Fibroblast of peridontal ligament (primary cell): ENCODE measurements at regions not wholly inside any gene's neighbourhood (a gene's known extent, or its start where the extent isn't known, plus 50 kb on each side); places are given as distances from the start of the nearest gene placed in this dataset.
A peak's percentile ranks its signal among the peaks of the same experiment; 100 is the strongest.

Experiments
- DNase-seq: peaks from one replicate; pipeline ENCODE4 v3.0.0-alpha.2; 2010; ENCODE audit errors: extremely low read depth

DNA sequence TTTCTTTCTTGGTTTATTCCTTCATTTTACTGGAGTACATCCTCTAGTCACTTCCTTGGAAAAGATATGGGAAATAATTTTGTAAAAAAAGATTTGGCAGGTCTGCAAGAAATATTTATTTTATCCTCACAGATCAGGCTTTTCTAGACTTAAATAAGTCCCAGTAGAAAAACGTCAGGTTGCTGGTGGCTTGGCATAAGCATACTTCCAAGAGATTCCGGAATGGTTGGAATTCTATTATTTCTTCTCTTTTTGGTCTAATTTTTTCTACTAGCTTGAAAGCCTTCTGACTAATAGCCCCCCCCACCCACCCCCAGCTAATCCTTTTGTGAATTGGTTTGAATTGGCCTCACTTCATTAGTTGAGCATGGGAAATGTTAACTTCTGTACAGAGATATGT, 147.6 kb downstream of the ZIC5 start:
- DNase-seq = no peak

DNA sequence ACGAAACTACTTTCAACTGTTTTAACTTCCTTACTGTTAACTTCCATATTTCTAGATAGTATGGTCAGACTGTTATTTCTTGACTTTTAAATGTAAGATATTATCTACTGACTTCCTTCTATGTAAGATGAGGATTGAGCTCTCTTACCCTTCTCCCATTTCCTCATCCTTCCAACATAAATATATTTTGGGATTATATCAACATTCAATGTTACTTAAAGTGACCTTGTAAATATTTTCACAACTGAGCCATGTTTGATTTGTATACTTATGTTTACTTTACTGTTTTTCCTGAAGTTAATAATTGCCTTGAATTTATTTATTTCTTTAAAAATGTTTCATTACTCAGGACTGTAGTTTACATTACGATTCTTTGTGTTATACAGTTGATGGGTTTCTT, 148.7 kb downstream of the ZIC5 start:
- DNase-seq = no peak

DNA sequence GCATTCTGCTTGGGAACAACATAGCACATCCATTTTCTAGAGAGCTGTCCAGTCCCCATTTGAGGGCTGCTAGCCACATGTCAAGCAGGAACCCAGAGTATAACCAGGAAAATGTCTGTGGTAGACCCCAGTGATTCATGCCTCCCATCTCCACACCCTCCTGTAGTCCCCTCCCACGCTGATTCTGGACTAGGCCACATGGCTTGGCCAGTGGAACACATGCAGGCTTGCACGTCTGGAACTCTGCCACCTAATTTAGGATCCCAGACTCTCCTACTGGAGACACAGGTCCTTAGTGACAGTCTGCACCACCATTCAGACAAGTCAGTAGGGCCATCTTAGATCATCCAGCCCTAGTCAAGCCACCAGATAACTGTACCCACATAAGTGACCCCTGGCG, 149.8 kb downstream of the ZIC5 start:
- DNase-seq = no peak

DNA sequence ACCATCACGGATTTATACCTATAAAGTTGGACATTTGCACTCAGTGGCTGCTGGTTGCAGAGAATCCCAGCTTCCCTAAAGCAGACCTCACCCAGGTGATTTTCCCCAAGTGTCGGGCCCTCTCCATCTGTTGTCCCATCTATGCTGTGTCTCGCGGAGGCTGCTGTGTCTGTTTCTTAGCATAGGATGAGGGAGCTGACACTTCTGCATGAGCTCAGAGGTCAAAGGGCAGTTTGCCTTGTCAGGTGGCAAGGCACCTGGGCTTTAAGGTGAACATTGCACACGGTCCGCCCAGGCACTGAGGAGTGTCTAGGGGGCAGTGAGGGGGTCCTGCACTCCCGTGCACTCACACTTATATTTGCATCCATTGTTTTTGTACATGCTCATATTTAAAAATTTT, 151.6 kb downstream of the ZIC5 start:
- no peak for DNase-seq

DNA sequence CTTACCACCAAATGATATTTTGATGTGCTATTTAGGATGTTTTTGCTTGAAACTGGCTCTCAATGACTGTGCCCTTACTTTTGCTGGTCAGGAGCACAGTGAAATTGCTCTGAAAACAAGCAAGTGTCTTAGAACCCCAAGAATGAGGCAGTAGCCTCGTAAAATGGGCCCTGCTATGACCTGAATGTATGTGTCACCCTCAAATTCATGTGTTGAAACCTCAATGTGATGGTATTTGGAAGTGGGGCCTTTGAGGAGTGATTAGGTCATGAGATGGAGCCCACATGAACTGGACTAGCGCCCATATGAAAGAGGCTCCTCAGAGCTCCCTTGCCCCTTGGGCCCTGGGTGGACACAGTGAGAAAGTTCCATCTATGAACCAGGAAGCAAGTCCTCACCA, 155.2 kb downstream of the ZIC5 start:
- DNase-seq = no peak

DNA sequence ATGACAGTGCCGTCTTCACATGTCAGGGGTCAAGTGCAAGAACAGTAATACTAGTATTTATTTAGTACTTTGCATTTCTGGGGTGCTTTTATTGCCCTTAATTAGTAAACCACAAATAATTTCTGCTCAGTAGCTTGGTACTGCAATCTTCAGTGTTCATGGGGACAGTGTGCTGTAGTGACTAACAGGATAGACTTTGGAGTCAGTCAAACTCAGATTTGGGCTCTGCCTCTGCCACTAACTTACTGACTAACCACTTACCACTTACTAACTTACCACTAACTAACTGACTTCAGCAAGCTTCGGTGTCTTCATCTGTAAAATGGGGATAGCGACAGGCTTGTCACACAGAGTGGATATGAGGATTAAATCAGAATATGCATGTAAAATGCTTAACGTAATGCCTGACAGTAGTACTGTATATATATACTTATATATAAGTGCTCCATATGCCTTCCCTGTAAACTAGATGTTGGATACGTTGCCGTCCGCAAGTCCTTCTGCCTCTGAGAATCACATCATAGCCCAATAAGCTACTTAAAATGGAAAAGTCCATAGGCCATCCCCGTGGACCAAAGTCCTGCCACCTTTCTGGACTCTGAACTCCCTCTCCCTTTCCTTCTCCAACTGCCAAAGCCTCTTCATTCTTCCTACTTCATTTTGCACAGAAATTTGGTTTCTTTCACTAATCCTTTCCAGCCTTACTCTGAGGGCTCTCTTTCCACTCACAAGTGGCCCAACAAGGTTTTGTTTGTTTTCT, 158.1 kb downstream of the ZIC5 start:
- DNase-seq = no peak

DNA sequence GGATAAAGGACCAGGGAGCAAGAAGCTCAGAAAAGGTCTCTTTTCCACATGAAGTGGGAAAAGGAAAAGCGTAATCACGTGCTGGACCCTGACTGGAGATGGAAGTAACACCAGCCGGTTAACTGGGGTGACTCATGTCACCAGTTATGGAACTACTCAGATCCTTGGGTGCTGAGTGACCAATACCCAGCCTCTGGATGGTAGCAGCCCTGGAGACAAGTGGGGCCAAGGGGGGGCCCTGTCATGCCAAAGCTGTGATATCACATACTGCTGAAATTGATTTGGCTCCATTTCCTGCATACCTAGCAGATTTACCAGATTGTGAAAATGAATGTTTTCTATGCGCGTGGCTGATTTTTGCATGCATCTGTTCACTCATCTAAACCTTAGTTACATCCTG, 158.9 kb downstream of the ZIC5 start:
- DNase-seq = peak; percentile 27

DNA sequence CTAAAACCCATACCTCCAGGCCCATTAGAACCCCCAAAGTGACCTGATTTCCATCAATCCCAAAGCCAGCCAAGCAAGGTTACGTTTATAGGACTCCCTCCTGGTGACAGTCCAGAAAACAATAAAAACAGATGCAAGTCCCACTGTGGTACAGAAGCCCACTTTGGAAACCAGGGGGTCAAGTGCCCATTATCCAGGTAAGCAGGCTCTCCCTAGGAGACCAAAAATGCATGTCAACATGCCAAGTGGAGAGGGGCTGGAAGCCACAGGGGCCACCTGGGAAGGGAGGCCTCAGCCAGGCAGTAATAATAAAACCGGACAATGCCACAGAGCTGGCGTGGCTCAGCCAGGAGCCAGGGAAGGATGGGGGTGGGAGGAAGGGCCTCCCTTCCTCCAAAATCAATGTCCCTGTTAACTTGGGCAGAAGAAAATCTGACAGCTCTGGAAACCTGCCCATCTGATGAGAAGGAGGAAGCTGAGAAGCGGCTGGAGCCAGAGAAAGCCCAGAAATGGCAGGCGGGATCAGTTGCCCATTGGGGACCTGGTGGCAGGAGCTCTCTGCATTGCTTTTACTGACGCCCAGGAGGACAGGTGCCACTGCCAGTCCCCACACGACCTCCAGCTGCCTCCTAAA, 160.4 kb downstream of the ZIC5 start:
- no peak for DNase-seq

DNA sequence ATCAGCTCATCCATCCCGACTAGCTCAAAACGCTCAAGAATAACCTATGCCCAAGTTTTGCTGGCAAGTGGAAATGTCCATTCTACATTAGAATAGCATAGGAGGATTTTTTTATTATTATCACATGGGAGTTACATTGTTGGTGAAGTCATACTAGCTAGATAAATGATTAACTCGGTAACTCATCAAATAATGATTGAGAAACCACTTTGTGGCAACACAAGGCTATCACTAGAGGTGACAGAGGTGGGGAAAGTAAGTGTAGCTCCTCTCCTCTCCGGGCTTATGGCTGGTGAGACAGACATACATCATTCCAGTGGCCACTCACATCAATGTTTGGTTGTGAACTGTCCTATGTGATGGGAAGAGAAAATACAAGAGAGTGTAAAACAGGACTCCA, 161.6 kb downstream of the ZIC5 start:
- DNase-seq = no peak

DNA sequence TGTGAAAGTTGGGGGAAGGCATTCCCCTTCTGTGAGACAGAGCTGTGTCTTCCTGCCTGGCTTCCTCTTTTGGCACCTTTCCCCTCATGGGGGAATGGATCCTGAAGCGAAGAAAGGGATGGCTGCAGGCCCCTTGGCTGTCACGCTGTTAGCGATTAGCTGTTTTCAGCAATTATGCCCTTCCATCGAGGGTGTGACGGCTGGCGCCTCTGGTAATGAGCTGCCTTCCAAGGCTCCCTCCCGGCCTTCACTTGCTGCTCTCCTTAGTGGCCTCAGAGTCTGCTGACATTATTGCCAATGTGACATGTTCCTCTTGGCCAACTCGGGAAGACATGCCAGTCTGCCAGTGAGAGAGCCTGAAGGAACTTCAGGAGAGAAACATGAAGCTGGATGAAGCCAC, 162.1 kb downstream of the ZIC5 start:
- no peak for DNase-seq

DNA sequence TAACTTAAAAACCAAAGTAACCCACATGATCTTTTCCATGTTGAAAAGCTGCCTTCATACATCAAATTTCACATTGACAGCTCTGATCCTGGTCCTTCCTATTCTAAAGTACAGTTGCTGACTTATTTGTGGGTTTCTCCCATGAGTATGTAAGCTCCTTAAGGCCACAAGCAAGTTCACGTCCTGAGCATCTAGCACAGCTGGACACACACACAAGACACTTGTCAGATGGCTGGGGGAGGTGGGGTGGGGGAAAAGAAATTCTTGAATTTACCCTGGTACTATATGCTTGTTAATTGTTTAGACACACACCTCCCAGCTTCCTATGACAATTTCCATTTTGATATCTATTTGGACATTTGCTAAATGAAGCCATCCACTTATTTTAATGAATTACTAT, 162.8 kb downstream of the ZIC5 start:
- DNase-seq = no peak

DNA sequence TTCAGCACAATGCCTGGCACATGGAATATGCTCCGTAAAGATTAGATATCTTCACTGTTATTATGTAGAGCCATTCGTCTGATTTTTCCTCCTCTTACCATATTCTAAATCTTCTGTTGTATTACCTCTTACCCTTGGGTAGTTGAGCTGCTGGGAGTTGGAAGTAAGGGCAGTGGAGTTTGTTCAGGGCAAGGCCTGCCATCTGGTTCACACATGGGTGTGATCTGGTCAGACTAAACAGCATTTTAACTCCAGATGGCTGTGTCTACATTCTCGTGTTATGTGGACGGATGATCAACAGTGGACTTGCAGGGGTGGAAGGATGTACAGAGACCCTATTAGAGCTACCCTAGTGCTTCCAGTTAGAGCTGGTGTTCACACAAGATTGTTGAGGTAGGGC, 164.9 kb downstream of the ZIC5 start:
- DNase-seq = no peak

DNA sequence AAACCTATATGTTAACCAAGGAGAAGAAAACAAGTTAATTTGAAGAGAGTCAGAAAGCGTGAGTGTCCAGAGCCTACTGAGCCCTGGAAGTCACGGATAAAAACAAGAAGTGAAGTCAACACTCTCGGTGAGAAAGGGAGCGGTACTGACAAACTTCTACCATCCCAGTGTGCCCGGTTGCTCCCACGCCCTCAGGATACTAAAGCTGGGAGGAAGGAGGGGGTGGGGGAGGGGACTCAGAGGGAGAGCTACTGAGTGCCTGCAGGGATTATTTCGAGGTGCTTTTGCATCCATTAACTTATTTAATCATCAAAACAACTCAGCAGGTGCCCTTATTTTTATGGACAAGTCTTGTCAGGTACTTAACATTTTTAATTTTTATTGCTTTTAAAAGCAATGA, 166.2 kb downstream of the ZIC5 start:
- no peak for DNase-seq

DNA sequence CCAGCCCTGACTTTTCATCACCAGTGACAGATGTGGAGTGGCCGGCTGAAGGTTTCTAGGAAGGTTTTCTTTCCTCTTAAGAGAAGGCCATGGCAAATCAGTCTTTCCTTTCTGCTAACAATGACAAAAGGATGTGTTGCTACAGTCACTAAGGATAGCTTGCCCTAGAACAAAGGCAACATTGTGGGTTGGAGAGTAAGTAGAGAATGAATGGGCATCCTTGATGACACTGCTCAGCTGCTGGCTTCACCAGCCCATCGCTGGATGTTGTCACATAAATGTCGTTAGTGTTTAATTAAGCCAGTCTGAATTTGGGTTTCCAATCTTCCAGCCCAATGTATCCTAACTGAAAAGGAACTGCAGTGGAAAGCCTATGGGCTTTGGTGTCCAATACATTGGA, 168.4 kb downstream of the ZIC5 start:
- no peak for DNase-seq

DNA sequence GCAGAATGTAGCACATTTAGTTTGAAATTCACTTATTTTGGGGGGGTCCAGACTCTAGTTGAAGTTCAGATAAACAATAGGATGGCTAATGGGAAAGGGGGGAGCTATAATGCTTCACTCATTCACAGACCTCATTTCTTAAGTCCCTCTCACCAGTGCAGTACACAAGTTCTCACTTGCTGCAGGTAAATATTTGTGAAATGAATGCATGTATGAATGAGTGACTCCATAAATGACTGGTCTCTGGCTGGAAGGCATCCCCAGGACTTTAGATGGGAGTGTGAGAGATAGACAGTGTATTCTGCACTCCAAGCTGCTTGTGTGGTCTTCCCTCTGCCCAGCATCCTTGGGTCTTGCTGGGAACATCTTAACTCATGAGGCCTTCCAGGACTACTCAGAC, 169.2 kb downstream of the ZIC5 start:
- DNase-seq = no peak

DNA sequence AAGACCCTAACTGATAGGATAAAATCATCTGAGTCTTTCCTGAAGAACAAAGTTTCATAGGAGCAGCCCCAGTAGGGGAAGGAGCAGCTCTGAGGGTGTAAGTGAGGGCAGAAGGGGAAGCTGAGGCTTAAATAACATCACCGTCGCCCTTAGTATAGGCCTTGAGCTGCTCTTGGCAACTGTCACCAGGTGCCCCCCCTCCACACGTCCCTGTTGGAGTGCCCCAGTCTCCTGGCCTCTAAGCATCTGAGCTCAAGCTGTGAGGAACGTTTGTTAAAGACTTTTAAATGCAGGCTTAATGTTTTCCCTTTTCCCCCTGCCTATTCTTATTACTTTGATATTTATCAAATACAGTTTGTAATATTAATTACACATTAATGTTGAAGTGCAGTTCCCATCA, 170.6 kb downstream of the ZIC5 start:
- no peak for DNase-seq

DNA sequence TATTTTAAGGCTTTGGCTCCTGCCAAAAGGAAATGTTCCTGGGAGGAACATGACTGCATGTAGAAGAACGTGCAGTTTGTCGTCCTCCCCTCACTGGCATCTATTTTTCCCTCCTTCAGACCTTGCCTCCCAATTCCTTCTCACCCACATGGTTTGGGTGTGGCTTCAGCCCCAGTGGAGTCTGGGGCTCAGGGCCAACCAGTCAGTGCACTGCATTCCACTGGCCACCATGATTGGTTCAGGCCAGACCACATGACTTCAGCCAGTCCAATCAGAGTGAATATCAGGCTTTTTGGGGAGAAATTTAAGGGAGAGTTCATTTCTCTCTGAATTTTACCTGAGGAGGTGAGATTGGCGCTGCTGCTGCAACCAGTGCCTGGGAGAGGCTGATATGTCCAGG, 171.6 kb downstream of the ZIC5 start:
- DNase-seq = no peak

DNA sequence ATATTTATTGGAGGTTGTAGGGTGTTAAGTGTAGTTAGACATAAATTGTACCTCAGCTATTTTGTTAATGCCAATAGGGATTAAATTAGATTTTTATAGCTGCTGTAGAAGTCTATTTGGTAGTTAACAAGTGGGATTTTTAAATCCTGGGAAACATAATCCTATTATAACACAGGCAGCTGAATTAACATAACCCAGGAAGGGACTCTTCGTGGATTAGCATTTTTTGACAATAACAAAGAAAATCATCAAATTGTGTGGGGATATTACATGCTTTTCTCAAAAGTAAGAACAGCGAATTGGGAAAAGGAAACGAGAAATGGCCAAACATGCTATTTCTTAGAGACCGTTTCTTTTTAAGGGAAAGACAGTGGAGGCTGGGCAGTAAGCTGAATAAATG, 172.8 kb downstream of the ZIC5 start:
- no peak for DNase-seq

DNA sequence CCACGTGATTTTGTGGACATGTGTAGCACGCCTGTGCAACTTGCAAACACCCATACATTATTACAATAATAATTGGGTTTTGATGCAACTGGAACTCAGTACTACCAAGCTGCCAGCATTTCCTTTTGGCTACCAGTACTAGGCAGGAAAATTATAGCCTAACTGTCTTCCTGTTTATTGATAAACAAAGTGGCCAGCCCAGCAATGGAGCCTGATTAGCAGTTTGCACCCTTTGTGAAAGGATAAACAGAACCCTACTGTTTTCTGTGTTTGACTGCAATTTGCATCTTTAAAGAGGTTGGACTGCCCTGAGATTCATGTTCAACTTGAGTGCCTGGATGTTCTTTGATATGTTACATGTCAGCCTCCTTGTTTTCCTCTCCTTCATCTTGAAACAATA, 173.9 kb downstream of the ZIC5 start:
- no peak for DNase-seq

DNA sequence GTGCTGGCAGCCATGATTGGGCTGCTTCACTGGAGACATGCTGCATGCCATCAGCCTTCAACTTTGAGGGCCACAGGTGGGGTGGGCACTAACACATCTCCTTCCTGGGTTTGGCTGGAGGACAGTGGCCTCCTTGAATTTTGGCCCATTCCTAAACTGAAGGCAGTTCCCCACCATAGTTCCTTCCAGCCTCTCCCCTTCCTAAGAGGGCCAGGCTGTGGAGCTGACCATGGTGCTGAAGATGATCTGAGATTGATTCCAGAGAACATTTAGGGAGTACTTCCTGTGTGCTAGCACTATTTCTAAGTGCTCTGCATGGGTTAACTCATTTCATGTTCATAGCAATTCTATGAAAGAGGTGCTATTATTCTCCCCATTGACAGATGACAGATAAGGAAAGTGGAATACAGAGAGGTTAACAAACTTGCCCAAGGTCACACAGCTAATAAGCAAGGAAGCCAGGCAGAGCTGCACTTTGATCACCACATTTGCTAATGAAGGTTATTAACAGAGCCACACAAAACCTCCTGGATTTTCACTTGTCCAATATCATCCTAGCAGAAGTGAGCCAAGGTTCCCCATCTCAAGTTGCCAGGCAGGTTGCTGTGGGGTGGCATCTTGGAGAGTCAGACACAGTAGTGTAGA, 175.3 kb downstream of the ZIC5 start:
- DNase-seq = peak; percentile 30

DNA sequence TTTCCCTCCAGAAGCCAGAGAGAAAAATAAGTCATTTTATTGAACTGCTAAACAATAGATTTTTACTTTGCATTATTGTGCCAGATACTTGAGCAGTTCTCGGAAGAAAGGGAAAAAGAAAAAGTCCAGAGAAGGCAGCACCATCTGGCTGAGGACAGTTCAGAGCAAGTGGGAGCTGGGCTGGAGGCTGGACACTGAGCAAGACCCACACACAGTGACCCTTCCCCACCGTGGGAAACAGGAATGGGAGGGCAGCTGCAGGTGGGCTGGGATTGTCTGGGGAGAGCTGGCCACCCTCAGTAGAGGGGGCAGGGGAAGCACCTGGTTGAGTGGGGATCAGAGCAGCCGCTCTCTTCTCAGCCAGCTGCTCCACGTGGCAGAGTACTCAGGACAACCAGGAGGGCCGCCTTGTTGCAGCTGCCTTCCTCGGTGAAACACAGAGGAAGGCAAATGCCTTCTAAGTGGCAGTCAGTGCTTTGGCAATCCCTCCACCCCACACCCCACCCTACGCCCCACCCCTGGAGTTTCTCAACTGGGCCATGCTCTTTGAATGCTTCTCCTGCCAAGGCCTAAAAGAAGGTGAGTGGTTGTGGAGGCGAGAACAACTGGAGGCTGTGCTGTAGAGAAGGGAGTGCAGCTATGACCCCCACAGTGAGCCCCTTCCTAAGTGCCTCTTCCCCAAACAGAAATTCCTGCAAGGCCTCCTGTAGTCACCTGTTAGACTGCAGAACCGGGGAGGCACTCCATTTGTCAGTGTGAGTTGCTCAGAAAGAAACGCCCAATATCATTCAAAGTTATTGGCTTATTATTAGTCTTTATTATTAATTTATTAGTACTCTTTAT, 179.3 kb downstream of the ZIC5 start:
- DNase-seq = no peak

DNA sequence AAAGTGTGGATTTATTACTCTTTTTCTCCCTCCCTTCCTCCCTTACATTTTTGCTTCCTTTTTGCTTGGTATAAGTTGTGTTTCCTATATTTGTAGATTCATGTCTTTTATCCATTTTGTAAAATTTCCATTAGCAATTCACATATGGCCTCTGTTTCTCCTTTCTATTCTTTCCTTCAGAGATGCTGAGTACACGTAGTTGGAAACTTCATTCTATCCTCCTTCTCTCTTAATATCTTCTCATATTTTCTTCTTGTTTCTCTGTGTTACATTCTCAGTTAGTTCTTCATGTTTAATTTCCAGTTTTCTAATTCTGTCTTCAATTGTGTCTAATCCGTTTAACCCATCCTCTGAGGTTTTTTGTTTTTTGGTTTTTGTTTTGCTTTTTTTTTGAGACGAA, 188.9 kb downstream of the ZIC5 start:
- DNase-seq = no peak

DNA sequence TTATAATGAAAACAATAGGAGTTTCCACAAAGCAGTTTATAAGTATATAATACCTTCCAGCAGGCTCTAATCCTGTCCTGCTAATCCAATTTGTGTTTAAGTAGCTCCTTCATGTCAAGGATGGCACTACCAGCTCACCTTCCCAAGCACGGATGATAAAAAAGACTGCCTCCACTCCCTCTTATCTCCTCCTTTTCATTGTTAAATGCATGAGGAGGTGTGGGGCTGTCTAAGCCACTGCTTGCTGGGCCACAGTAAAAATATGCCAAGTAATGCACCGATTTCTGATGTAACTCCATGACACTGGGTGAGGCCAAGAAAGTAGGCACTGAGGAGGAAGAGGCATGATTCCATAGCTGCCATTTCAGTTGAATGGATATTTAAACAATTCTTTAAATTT, 193.1 kb downstream of the ZIC5 start:
- DNase-seq = no peak
